Head of caudate nucleus (tissue), 42 donors: ENCODE measurements at regions not wholly inside any gene's neighbourhood (a gene's known extent, or its start where the extent isn't known, plus 50 kb on each side); places are given as distances from the start of the nearest gene placed in this dataset.
A peak's percentile ranks its signal among the peaks of the same experiment; 100 is the strongest.

Source experiments
- DNase-seq, 42 donors: peaks; one replicate each; pipeline versions ENCODE4 v3.0.0 to v3.0.0-alpha.2; 2020 to 2021; ENCODE audit warnings: mixed read lengths in 7 of 42
- intact Hi-C: fragments of 100-400 bp; cut with DNase I; formaldehyde crosslinking; loops from one replicate; pipeline ENCODE4 v1.15.0; 2022

- peak in 1 of 42 donors; percentile 9 for DNase-seq
- intact Hi-C loops = no loop called here
These were observed 300.4 kb upstream of the STT3B start for GRCh38 chr3:31232055-31233025.

GRCh38 chr3:31234145-31234544, 298.6 kb upstream of the STT3B start:
- intact Hi-C loops = no loop called here
- DNase-seq = no peak

DNA sequence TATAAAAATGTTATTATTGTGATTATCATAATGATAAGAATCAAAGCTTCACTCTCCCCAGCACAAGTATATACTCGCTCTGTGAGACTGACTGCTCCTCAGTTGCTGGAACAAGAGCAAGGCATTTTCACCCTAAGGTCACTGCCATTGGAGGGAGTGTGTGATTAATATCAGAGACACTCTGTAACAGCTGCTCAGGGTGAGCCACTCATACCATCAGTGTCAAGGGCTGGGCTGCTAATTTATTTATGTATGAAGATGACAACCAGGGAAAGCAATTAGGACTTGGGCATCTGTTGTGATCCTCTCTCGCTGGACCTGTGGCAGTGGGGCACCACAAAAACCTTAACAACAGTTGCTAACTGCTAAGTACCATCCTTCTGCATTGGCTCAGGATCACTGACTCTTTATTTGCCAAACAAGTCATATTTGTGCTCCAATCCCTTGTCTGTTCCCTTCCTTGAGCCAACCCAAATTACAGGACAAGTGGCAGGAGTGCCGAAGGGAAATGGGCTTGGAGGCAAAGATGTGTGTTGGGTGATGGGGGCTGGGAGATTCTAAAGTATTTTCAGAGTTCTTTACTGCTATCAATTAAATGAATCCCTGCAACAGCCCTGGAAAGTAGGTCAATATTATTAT, 297.5 kb upstream of the STT3B start:
- DNase-seq = no peak
- intact Hi-C loops = no loop called here

DNA sequence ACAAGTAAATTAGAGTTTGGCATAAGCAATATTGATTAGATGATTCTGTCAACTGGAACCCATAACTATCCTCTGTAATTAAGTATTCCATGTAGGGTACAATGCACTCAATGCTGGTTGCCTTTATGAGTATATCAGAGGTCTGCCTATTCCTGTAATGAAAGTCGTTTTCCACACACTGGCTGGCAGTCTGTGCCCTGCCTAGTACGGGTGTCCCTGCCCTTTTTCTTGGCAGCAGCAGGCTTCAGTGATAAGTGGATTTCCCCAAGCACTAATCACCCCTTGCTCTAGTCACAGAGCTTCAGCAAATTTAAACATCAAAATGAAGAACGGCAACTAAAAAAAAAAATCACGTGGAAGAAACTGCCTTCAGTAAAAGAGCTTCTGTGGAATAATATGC, 294.8 kb upstream of the STT3B start:
- no peak for DNase-seq
- intact Hi-C loops = no loop called here

- intact Hi-C loops = no loop called here
- DNase-seq = no peak
These were observed 292.7 kb upstream of the STT3B start for GRCh38 chr3:31240013-31240412.

DNA sequence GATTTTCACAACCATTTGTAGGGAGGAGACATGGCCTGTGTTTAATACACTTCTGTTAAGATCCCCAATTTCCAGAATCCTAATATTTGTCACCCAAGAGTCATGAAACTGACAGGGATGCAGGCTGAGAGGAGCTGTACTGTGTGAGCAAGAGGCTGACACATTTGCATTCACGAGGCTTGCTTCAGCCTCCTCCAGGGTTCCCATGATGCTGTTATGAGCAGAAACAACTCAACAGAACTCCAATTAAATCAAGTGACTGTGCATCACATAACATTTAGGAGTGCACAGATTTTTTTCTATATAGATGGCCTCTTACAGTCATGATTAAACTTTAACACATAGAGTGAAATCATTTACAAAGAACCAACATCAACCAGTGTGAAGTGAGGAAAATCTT, 292.3 kb upstream of the STT3B start:
- intact Hi-C loops = no loop called here
- DNase-seq = peak in 30 of 42 donors; percentile 8 to 72 (median 40)

DNA sequence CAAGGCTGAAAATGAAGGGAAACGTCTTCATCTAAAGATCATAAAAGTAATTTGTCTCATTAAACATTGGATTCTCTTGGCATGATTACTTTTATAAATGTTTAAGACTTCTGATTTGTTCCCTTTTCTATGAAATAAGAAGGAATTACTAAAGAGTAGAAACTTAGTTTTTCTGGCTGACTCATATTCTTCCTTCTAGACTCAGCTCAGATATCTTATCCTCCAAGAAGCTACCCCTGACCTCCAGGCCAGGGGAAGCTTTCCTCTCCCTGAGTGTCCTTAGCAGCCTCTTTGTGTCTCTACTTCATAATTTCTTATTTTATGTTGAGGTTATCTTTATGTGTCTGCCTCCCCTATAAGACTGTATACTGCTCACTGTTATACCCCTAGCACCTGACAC, 291.9 kb upstream of the STT3B start:
- intact Hi-C loops = no loop called here
- no peak for DNase-seq

DNA sequence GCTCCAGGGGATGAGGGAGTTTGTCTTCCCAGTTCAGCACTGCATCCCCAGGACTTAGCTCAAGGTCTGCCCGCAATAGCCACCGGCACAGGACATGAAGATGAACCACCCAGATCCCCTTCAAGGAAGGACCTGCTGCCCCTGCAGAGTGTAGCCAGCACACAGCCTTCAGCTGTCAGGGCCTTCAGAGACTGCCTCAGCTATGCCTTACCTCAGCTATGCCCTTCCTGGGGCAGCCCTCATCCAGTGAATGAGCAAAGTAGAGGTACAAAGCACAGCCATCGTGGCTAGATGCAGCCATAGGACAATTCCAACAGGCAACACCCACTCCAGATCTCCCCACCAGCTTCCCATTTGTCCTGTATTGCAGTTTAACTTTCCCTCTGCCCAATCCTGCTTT, 291.2 kb upstream of the STT3B start:
- intact Hi-C loops = no loop called here
- DNase-seq = no peak

- DNase-seq = no peak
- intact Hi-C loops = no loop called here
These were observed 290.4 kb upstream of the STT3B start for GRCh38 chr3:31242026-31242960.

GRCh38 chr3:31244929-31245817, 287.6 kb upstream of the STT3B start:
- no peak for DNase-seq
- intact Hi-C loops = no loop called here

DNA sequence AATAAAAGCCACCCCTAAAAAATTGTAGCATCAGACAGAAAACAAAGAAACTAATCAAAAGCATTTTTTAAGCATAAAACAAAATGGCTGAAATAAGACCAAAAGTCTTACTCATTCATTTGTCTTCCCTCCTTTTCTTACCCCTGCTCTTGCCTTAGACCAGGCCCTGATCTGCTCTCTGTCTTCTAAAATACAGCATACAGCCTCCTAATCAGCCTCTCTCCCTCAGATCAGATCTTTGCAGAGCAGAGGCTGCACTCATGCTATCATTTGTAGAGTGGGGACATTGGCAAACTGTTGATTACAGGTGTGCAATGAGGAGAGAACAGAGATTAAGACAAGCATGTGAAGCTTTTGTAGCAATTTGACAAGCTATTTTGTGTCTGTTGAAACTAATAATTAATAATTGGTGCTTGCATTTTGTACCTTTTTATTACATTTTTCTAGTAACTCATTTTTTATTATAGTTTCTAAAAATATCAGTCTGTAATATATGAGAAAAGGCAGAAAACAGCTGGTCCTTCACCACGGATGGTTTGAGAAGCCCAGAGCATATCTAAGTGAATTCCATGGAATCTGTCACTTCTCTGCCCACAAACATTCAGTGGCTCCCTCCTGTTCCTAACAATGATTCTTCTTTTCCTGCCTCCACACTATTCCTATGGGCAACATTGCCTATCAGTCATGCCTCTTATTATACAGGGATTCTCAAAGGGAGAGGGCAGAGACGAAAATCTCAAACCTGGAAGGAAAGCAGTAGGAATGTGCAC, 286.2 kb upstream of the STT3B start:
- intact Hi-C loops = no loop called here
- DNase-seq = no peak

GRCh38 chr3:31247063-31247447, 285.7 kb upstream of the STT3B start:
- intact Hi-C loops = no loop called here
- DNase-seq = no peak

DNA sequence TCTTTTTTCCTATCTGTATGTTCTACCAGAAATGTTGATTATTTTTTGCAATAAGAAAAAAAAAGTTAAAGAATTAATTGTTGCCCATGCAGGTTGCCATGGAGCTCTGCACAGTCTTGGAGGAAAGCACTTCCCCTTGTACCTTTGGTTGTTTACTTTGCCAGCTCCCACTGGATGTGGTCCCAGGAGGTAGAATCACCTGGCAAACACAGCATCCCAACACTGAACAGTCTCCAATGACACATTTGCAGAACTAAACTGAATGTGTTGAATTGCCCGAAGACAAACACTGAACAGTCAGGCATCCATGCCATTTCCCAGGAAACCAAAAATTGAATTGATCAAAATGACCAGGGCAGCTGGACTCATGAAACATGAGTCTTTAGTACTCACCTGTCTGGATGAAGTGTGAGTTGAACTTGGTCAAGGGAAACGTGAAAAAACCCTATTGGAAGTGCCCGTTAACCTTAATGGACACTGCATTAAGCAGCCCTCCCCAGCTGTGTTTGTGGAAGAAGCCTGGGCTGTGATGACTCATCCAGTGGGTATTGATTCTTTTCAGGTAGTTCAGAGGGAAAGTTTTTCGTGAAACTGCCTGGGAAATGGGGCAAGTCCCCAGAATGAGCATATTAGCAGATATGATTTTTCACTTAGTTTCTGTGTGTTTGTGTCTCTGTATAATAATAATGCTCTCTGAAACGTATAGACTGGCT, 284.7 kb upstream of the STT3B start:
- intact Hi-C loops = no loop called here
- DNase-seq = no peak

GRCh38 chr3:31248563-31248992, 284.1 kb upstream of the STT3B start:
- no peak for DNase-seq
- intact Hi-C loops = no loop called here

- intact Hi-C loops = no loop called here
- no peak for DNase-seq
These were observed 283.2 kb upstream of the STT3B start for GRCh38 chr3:31249545-31249944.

DNA sequence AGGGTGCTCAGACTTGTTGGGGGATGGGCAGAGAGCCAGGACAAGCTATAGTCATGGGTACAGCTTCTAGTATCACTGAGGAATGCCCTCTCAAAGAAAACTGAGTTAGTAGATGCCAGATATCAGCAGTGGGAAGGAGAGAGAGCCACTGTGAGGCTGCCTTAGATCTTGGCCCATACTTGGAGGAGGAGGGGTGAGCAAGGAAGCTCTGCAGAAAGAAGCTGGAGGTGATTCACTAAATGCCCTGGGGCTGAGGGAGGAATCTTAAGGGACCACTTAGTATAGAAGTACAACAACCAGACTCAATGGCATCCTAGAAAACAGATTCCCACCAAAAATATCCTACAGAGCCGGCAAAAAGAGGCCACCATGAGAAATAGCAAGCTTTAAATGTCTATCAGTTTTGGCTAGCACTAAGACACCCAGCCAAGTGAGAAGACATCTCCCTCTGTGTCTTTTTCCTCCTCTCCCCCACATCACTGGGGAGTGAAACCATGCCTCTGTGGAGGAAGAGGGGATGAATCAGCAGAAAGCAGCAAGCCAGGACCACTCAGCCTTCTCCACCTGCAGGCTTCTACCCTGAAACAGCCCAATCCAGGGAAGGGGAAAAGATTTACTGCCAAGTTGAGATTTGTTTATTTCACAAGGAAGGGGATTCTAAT, 282.5 kb upstream of the STT3B start:
- DNase-seq = no peak
- intact Hi-C loops = no loop called here

DNA sequence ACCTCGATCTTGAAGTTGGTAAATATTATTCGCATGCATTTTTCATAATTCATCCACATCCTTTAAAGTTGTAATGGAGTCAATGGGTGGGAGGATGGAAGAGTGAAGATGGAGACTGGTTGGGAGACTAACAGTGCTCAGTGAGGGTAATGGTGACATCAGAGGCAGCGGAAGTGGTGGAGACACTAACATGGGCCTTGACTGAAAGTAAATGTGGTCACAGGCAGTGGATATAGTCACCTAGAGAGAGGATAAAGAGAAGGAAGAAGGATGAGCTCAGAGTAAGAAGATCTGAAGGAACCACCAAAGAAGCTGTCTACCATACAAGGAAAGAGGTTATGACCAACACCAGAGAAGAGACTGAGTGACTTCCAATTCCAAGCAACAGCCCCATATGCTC, 281.6 kb upstream of the STT3B start:
- no peak for DNase-seq
- intact Hi-C loops = no loop called here
